Stimulated activated CD4-positive, alpha-beta T cell treated with anti-CD3 and anti-CD28 coated beads, Interleukin-2, amount 100 ng/mL, for 24 hours (primary cell): ENCODE measurements at regions not wholly inside any gene's neighbourhood (a gene's known extent, or its start where the extent isn't known, plus 50 kb on each side); places are given as distances from the start of the nearest gene placed in this dataset.
"Not testable (repeated sequence)": the region's sequence is repeated elsewhere in the genome, so short reads cannot be mapped to it uniquely, and the experiment has no call there.

Source experiments
- DNase-seq, 2 donors: peaks; one replicate each; pipeline ENCODE4 v3.0.0-alpha.2; 2020

DNA sequence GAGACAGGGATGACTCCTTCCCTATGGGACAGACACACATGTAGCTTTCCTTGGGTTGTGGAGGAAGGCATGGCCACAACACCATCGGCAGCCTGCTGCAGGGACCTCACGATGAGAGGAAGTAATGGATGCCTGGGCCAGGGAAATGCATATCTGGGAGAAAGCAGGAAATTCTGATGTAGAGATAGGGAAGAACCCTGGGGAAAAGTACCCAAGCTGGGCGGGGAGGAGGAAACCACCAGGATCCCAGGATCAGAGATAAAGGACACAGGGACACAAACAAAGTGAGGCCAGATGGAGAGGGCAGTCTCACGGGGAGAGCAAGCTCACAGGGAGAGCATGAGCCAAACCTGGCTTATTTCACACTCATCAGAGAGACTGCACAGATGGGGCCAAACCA, 294.7 kb upstream of the TEKT4 start:
- not testable (repeated sequence) for DNase-seq

DNA sequence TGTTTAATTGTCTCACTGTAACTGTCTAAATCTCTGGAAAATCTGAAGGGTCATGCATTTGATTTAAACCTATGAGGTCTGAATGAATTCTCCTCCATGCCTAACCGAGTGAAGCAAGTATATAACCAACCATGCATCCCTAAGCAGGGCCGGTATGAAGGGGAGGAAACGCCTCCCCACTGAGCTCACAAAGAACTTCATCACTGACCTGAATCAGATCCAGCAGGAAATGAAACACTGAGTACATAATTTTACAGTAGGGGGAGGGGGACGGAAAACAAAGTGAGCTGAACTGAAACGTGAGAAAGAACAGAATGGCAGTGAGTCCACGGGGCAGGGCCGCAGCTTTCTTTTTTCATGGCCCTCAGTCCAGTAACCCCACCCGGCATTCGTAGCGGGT, 294.1 kb upstream of the TEKT4 start:
- DNase-seq: not testable (repeated sequence)

DNA sequence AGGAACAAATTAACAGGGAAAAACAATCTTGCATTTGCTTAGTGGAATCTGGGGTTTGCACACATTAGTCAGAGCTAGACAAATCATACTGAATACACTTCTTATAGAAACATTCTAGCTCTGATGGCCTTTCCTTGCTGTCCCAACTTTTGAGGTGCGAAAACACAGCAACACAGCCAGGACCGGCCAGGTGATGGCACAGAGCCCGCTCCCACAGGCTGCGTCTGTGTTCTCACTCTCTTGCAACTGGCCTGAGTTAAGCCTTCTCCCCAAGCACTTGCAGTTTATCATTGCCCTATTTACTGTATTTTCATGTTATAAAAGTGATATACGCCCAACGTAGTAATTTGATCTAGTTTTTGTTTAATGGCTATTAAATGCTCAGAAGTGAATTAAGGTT, 292.0 kb upstream of the TEKT4 start:
- not testable (repeated sequence) for DNase-seq

DNA sequence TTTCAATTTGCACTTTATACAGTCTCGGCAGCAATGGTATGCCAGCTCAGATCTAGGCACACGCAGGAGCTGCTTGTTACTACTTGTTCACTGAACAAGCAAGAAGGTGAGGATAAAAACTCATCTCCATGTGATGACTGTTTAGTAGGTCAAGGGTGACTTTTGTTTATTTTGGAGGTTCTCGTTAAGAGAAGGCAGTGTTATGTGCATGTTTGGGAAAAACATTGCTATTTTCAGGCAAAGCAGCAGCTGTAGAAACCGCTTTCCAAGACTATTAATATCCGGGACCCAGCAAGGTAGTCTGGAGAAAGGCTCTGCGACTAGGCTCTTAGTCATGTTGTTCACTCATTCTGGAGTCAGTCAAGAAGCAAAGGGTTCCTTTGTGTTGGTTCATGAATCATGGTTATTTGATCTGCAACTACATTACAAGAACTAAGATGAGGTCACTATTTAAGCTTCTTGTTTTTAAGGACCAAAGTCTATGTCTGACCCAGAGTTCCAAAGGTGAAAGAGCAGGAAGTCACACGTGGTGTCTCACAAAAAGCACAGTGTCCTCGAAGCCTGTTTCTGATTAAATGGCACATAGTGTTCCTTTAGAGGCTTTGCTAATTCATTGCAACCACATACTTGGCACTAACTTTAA, 288.0 kb upstream of the TEKT4 start:
- not testable (repeated sequence) for DNase-seq

DNA sequence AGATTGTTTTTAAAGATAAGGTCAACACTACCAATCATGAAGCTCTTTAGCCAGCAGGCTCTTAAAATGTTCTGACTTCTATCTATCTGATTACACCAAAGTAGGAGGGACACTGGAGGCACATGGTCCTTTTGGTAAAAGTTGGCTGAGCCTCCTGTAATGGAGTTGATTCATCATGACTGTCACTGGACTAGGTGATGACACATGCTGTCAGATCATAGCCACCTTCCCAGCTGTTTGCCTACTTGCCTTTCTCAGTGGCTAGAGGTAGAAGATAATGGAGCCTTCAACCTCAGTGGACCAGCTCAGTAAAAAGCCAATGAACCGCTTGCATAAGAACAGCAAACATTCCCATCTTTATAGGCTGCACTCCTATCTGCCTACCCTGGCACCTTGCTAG, 286.7 kb upstream of the TEKT4 start:
- not testable (repeated sequence) for DNase-seq

DNA sequence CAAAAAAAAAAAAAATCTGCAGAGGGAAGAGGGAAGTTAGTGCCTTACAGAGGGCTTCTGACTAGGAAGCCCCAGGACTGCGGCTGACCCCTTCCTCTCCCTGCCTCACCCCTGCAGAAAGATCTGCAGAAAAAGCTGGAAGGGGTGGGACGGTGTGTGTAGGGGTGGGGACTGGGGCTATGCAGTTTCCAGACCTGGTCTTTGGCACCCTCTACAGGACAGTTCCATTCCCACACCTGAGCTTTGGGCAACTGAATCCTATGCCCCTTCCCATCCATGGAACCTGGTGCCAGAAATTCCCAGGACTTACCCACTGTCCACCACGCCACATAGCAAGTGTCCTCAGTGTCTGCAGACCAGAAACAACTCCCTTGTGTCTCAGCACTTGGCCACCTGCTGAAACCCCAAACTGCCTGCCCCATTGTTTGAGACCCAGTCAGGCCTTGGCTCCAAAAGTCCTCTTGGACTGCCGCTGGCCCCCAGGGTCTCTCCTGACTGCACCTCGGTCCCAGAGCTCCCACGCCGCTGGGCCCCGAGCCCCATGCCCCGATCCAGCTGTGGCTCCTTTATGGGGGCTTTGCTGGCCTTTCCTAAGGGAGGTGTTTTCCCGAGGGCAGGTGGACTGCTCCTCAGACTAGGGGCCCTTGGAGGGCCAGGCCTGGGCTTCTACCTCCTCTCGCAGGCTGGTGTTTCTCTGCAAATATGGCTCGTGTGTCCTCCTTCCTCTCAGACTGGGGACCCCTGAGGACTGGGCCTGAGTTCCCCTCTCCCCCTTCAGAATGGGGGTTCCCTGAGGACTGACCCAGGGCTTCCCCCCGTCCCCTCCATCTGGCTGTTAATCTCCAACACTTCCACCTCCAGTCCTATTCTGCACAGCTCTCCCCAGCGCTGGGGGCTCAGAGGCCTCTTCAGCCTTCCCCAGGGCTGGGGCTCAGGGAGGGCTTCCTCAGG, 284.9 kb upstream of the TEKT4 start:
- peak in 1 of 2 donors; percentile 18 for DNase-seq

DNA sequence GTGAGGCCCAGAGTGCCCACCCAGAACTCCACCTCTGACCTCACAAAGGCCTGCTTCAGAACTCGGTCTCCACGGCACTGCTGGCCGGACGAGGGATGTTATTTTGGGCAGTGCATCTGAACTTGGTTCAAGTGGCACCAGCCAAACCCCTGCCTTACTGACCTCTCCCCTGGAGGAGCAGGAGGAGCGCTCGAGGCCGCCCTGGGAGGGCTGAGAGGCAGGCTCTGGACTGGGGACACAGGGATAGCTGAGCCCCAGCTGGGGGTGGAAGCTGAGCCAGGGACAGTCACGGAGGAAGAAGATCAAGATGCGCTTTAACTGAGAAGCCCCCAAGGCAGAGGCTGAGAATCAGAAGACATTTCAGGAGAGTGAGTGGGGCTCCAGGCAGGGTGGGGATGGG, 284.2 kb upstream of the TEKT4 start:
- DNase-seq: not testable (repeated sequence)

DNA sequence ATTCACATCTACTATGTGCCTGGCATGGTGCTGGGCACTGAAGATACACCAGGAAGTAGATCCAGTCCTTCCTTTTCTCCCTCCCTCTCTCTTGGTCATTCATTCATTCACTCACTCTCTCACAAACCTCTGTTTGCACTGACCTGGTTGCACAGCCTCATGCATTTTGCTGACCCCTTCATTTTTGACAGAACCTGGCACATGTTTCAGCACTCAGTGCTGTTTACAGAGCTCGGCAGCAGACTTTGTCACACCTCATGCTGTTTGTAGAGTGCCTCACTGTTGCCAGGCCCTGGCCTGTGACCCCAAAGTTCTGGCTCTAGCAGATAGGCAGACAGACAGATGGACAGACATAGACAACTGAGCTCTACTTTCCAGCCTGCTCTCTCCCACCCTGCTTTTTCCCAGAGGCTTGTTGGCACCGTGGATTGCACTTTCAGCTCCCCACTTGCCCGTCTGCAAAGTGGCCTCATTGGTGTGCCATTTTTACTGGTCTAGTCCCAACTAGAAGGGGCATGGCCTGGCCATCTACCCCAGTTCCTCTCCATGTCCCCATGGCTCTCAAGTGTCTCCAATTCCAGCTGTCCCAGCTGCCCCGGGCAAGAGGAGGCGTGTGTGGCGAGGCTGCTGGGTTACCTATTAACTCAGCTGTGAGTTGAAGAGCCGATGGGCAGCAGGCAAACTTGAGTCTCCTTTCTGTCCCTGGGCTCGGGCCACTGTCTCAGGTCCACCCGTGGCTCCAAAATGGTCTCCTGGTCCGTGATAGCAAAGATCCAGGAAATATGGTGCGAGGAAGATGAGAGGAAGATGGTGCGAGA, 277.0 kb upstream of the TEKT4 start:
- DNase-seq: not testable (repeated sequence)

DNA sequence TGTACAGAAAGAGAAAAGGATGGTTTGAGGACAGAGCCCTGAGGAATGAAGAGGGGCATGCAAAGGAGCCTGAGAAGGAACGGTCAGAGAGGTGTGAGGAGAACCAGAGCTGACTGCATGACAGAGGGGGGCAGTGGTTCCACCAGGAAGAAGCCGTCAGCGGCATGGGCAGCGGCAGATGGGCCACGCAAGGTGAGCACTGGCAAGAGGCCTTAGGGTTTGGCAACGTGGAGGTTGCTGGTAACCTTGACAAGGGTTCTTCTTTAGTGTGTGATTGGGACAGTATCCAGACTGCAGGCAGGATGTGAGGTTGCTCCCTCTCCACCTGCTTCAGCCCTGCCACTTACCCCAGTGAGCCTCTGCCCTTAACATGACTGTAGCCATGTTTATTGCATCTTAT, 275.3 kb upstream of the TEKT4 start:
- not testable (repeated sequence) for DNase-seq

DNA sequence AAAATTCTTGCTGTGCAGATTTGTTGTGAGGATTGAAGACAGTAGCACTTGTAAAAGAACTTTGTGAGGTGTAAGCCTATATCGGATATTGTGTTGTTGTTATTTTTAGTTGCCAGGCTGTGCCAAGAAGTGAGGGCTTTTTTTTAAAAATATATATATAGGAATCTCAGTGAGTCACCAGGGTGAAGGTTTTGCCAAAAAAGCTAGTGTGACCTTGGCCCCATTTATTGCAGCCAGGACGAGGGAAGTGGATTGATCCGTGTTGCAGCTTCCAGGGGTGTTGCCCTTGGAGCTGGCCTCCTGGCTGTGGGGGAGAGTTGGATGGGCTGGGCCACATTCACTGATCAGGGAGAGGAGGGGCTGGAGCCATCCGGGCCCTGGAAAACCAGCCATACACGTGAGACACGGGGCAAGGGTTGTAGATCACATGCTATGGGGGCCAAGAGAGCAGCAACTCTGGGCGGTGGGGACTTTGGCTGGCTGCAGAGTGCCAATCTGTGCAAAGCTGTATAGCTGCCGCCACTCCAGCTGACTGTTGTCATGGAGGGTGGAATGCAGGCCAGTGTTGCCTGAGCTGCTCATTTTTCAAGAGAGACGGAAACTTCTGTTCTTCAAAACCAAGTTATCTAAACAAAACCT, 273.0 kb upstream of the TEKT4 start:
- DNase-seq: not testable (repeated sequence)

DNA sequence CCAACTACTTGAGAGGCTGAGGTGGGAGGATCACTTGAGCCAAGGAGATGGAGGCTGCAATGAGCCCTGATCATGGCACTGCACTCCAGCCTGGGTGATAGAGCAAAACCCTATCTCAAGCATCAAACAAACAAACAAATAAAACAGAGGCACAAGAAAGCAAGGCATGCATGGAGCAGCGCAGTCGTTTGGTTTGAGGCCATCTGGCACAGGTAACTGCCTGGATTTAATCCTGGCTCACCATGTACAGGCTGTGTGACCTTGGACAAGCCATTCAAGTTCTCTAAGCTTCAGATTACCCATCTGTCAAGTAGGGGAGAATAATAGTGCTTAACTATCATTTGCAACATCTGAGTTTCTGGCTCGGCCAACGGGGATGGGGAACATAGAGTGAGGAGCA, 270.3 kb upstream of the TEKT4 start:
- not testable (repeated sequence) for DNase-seq

DNA sequence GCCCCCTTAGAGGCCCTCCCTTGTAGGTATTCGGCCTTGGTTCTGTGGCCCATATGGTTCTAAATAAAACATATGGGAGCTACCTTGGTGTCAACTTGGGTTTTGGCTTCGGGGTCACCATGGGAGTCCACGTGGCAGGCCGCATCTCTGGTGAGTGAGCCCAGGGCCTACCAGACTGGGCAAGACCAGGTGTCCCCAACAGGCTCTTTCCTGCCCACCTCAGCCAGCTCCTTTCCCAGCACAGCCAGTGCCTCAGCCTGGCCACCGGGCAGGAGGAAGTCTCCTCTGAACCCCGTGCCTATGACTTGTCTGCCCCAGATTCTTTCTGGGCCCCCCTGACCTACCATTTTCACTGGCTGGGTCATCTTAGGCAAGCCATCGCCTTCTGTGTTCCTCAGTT, 268.8 kb upstream of the TEKT4 start:
- no peak for DNase-seq

DNA sequence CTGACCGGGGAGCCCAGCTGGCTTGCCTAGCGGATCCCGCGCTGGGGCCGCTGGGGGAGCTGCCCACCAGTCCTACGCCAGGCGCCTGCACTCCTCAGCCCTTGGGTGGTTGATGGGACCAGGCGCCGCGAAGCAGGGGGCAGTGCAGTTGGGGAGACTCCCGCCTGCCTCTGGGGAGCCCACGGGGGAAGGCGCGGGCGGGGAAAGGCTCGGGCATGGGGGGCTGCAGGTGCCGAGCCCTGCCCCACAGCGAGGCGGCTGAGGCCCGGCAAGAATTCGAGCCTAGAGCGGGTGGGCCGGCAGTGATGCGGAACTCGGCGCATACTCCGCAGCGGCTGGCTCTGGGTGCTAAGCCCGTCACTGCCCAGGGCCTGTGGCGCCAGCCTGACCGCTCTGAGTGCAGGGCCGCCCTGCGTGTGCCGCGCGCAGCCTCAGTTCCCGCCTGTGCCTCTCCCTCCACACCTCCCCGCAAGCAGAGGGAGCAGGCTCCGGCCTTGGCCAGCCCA, 249.1 kb upstream of the TEKT4 start:
- DNase-seq: no peak

DNA sequence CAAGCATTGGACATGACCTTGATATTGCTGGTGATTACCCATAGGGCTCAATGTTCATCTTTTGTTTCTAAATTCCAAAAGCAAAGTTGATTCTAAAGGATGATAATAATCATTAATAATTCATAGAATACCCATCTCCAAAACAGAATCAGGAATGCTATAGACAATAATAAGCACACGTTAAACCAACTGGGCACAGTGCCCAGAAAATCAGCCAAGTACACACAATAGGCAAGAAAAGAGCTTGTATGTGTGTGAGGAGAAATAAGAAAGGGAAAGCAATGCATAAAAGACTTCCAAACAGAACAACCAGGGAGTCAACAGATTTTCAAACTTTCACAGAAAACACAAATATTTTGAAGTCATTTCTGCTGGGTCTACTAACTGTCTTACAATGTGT, 242.3 kb upstream of the TEKT4 start:
- not testable (repeated sequence) for DNase-seq

DNA sequence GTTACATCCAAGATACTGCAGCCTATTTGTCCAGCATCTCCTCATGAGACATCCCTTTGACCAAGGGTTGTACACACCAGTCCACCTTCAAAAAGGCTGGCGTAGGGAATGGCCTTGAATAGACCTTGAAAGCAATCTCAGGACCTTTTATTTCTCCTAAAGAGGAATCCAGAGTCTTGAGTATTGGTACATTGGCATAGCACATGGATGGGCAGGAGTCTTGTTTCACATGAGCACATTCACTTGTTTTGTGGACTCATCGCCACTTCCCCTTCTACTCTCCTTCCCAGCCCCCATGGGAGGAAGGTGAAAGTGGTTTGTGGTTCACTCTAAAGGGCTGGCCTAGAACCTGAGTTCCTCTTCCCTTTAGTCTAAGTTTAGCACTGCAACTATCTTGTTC, 229.8 kb upstream of the TEKT4 start:
- DNase-seq: not testable (repeated sequence)

DNA sequence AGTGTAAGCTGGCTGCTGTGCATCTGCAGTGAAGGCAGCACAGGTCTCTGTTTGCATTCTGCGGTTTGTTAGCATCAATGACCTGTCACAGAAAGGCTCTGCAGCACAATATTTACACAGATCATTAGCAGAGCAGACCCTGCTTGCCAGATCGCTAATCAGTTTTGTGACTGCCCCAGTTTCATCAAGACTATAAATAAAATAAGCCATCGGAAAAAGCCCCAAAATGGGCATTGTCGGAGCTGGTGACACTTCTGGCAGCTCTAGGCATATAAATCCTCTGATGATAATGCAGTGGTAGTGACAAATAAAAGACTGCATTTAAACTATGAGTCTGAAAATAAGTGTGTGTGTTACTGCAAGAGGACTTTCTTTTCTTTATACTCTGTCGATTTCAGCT, 219.1 kb upstream of the TEKT4 start:
- DNase-seq: not testable (repeated sequence)

DNA sequence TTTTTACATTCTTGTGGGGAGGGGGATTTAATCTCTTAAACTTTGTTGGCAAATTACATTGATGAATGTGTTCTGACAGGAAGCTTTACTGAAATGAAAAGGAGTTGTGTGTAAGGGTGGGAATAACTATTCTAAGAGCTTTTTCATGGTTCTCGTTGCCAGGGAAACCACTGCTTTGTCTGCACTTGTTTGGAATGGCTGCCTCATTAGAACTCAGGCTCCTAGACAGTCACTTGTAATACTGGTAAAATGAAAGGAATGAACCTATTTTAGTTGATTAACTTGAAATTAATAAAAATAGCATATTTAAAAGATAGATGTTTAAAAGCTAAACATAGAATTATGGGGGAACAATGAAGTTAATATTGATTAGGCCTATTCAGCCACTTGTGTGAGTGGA, 201.4 kb upstream of the TEKT4 start:
- not testable (repeated sequence) for DNase-seq

DNA sequence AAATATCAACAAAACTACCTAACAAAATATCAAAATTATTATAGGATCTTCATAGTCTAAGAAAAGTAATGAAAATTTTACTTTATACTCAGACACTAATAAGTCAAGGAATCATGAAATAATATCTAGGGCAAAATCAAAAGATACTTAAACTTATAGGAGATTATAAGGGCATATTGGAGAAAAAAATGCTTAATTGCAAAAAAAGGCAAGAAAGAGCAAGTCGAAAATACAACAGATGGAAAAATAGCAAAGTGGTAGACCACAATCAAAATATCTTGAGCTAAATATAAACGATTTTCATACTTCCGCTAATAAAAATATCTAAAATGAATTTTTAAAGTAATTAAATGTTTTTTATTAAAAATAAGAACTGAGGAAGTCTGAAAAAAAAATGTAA, 177.0 kb upstream of the TEKT4 start:
- not testable (repeated sequence) for DNase-seq

DNA sequence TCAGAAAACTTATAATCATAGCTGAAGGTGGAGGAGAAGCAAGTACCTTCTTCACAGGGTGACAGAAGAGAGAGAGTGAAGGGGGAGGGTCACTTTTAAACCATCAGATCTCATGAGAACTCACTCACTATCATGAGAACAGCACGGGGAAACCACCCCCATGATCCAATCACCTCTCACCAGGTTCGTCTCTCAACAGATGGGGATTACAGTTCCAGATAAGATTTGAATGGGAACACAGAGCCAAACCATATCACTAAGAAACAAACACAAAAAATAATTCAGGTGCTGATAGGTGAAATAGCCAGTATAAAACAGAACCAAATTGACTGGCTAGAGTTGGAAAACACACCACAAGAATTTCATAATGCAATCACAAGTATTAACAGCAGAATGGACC, 162.2 kb upstream of the TEKT4 start:
- DNase-seq: not testable (repeated sequence)

DNA sequence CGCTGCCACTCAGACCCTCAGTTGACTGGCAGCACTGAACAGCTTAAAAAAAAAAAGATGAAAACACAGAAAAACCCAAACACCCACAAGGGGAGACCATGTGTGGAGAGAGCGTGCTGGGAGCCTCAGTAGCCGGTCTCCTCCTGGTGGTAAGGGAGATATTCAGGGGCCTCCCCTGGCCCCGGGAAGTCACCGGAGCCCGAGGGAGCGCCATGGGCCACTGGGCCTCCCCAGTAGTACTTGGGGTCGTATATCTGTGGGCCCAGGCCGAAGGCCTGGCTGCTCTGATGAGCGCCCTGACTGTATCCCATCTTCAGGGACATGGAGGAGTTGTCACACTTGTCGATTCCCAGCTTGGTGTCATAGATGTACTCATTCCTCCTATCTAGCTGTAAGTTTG, 145.7 kb upstream of the TEKT4 start:
- DNase-seq: no peak

DNA sequence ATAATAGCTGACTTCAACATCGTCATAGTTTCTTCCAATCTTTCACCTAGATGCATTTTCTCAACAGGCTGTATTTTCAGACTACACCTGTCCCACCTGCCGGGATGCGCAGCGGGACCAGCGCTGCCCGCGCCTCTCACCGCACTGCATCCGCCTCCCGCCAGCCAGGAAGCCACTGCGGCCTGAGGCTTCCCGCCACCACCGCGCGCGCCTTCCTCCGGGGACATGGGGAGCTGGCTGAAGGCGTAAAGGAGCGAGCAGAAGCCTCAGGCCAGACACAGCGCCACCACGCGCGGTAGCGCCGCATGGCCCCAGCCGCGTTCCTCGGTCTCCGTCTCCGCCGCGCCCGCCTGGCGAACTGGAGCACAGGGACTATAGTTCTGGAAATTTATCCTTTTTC, 135.7 kb upstream of the TEKT4 start:
- not testable (repeated sequence) for DNase-seq

DNA sequence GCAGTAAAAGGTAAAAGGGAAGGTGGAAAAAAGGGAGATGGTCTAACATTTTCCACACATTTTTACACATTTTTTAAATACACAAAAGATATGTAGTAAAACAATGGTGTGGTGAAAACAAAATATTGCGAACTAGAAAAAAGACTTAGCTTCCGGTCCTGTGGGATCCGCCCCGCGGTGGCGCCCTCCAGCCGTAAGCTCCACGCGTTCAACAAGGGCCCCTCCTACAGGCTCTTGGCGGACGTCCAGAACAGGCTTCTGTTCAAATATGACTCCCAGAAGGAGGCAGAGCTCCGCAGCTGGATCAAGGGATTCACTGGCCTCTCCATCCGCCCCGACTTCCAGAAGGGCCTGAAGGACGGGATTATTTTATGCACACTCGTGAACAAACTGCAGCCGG, 134.1 kb upstream of the TEKT4 start:
- not testable (repeated sequence) for DNase-seq
